ENCODE measurements at regions not wholly inside any gene's neighbourhood (a gene's known extent, or its start where the extent isn't known, plus 50 kb on each side); places are given as distances from the start of the nearest gene placed in this dataset.
A peak's percentile ranks its signal among the peaks of the same experiment; 100 is the strongest.

- DNase-seq: peak in 1 of 42 donors; percentile 34
- intact Hi-C loops (cut with DNase I): no loop called here
These were observed 54.5 kb downstream of the ADRA2A start for GRCh38 chr10:111131168-111131799.

- intact Hi-C loops (cut with DNase I): no loop called here
- DNase-seq: no peak
These were observed 60.2 kb downstream of the ADRA2A start for GRCh38 chr10:111137007-111137406.

GRCh38 chr10:111137587-111137986 is 60.8 kb downstream of the ADRA2A start:
- intact Hi-C loops (cut with DNase I): no loop called here
- no peak for DNase-seq

GRCh38 chr10:111138544-111138943 is 61.7 kb downstream of the ADRA2A start:
- intact Hi-C loops (cut with DNase I): no loop called here
- DNase-seq: no peak

- DNase-seq: no peak
- intact Hi-C loops (cut with DNase I): no loop called here
These were observed 62.7 kb downstream of the ADRA2A start for GRCh38 chr10:111139567-111139966.

GRCh38 chr10:111142092-111142768 is 65.4 kb downstream of the ADRA2A start:
- intact Hi-C loops (cut with DNase I): no loop called here
- DNase-seq: no peak

- peak in 10 of 42 donors; percentile 17 to 63 (median 34) for DNase-seq
- intact Hi-C loops (cut with DNase I): no loop called here
These were observed 69.3 kb downstream of the ADRA2A start for GRCh38 chr10:111146025-111146640.

- DNase-seq: no peak
- intact Hi-C loops (cut with DNase I): no loop called here
These were observed 71.2 kb downstream of the ADRA2A start for GRCh38 chr10:111148025-111148424.

GRCh38 chr10:111148440-111148839 is 71.6 kb downstream of the ADRA2A start:
- DNase-seq: no peak
- intact Hi-C loops (cut with DNase I): no loop called here

GRCh38 chr10:111150691-111151090 is 73.9 kb downstream of the ADRA2A start:
- intact Hi-C loops (cut with DNase I): no loop called here
- no peak for DNase-seq

- no peak for DNase-seq
- intact Hi-C loops (cut with DNase I): no loop called here
These were observed 74.9 kb downstream of the ADRA2A start for GRCh38 chr10:111151595-111152307.

GRCh38 chr10:111156754-111157153 is 79.9 kb downstream of the ADRA2A start:
- intact Hi-C loops (cut with DNase I): no loop called here
- DNase-seq: no peak

GRCh38 chr10:111158595-111158994 is 81.8 kb downstream of the ADRA2A start:
- no peak for DNase-seq
- intact Hi-C loops (cut with DNase I): no loop called here

GRCh38 chr10:111161109-111161874 is 84.5 kb downstream of the ADRA2A start:
- intact Hi-C loops (cut with DNase I): no loop called here
- no peak for DNase-seq

- intact Hi-C loops (cut with DNase I): no loop called here
- DNase-seq: no peak
These were observed 94.4 kb downstream of the ADRA2A start for GRCh38 chr10:111171183-111171582.

- intact Hi-C loops (cut with DNase I): no loop called here
- DNase-seq: no peak
These were observed 99.0 kb downstream of the ADRA2A start for GRCh38 chr10:111175787-111176186.

- intact Hi-C loops (cut with DNase I): no loop called here
- DNase-seq: no peak
These were observed 100.5 kb downstream of the ADRA2A start for GRCh38 chr10:111177379-111177778.

GRCh38 chr10:111179514-111179913 is 102.7 kb downstream of the ADRA2A start:
- intact Hi-C loops (cut with DNase I): no loop called here
- no peak for DNase-seq

GRCh38 chr10:111186358-111186757 is 109.5 kb downstream of the ADRA2A start:
- intact Hi-C loops (cut with DNase I): no loop called here
- no peak for DNase-seq
